Activated CD8-positive, alpha-beta T cell treated with anti-CD3 and anti-CD28 coated beads, Interleukin-2, amount 10 ng/mL, durations not matched to agents 7 days and 5 days (primary cell): ENCODE measurements at regions not wholly inside any gene's neighbourhood (a gene's known extent, or its start where the extent isn't known, plus 50 kb on each side); places are given as distances from the start of the nearest gene placed in this dataset.

ENCODE experiments used
- ATAC-seq: fragments of 150-1000 bp; cut with Tn5 transposase; one replicate; pipeline ENCODE4 v1.10.0; 2021; ENCODE audit warnings: moderate library complexity
- CTCF ChIA-PET: fragments of 350-600 bp; sonication (Branson Sonifier 250); formaldehyde crosslinking; loops from one replicate; lab custom pipeline; 2021; ENCODE audit warnings: antibody characterized with exemption; lab: Charles Lee
- POLR2A ChIA-PET: fragments of 350-600 bp; sonication (Branson Sonifier 250); formaldehyde crosslinking; loops from one replicate; lab custom pipeline; 2021; ENCODE audit warnings: antibody characterized with exemption; lab: Charles Lee
- DNase-seq: peaks from one replicate; pipeline ENCODE4 v3.0.0-alpha.2; 2020
- H3K27ac Mint-ChIP-seq: one replicate; pipeline ENCODE4 v1.8.0; 2021; ENCODE audit warnings: mild to moderate bottlenecking, mixed read lengths
- H3K27me3 Mint-ChIP-seq: one replicate; pipeline ENCODE4 v1.8.0; 2021; ENCODE audit warnings: low read depth, mixed read lengths
- H3K36me3 Mint-ChIP-seq: one replicate; pipeline ENCODE4 v1.8.0; 2021; ENCODE audit warnings: low read depth, mixed read lengths
- H3K4me1 Mint-ChIP-seq: one replicate; pipeline ENCODE4 v1.8.0; 2021; ENCODE audit warnings: low read depth, mixed read lengths
- H3K4me3 Mint-ChIP-seq: one replicate; pipeline ENCODE4 v1.8.0; 2021; ENCODE audit warnings: mild to moderate bottlenecking, mixed read lengths
- H3K9me3 Mint-ChIP-seq: one replicate; pipeline ENCODE4 v1.8.0; 2022; ENCODE audit warnings: mixed read lengths; ENCODE audit not compliant: insufficient read depth

DNA sequence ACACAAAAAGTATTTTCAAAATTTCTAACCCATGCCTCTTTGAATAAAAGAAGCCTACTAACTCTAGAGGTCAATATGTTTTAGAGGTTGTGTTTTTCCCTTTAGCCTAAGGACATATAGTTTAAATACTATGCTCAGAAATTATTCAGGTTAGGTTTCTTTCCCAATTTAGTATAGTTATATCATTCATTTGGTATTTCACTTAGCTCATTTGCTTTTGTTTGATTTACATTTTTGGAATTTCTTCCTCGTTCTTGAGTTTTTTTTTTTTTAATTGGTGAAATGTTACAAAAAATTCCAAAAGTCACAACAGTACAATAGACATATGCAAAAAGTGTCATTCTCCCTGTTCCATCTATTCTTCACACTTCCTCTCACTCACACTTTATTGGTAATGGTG, 371.3 kb upstream of the TNP1 start:
- Mint-ChIP-seq H3K36me3 (peaks cover 7% of the 10 kb centered on the region), H3K27me3 (peaks cover 18% of the 10 kb centered on the region), H3K4me3 (no peak overlapping the region), H3K9me3 (peaks cover 3% of the 10 kb centered on the region), H3K4me1 (peaks cover 5% of the 10 kb centered on the region), H3K27ac (no peak overlapping the region)
- ChIA-PET CTCF (interaction anchor here (1.0 kb wide), 1 partner anchor 25 kb away, joined by 3 read pairs; no protein-coding TSS in a partner anchor), POLR2A (interaction anchor here (0.6 kb wide), 1 partner anchor 17 kb away, joined by 3 read pairs; no protein-coding TSS in a partner anchor)
- no peak for ATAC-seq
- DNase-seq = no peak

DNA sequence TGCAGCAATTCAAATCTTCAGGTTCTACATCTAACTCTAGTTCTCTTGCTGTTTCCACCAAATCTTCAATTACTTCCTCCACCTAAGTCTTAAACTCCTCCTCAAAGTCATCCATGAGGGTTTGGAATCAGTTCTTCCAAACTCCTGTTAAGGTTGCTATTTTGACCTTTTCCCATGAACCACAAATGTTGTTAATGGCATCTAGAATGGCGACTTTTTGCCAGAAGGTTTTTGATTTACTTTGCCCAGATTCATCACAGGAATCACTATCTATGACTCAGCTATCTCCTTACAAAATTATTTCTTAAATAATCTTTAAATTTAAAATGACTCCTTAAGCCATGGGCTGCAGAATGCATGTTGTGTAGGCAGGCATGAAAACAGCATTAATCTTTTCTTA, 368.9 kb upstream of the TNP1 start:
- no peak for DNase-seq
- Mint-ChIP-seq H3K4me3 (no peak overlapping the region), H3K27me3 (peaks cover 4% of the 10 kb centered on the region), H3K4me1 (peaks cover 29% of the 10 kb centered on the region), H3K9me3 (peaks cover 3% of the 10 kb centered on the region), H3K27ac (no peak overlapping the region), H3K36me3 (peaks cover 25% of the 10 kb centered on the region)
- no peak for ATAC-seq
- CTCF ChIA-PET = interaction anchor here (1.1 to 1.2 kb wide), 2 partner anchors 12 to 62 kb away, joined by 3 read pairs; no protein-coding TSS in a partner anchor
- POLR2A ChIA-PET = no interaction called here

DNA sequence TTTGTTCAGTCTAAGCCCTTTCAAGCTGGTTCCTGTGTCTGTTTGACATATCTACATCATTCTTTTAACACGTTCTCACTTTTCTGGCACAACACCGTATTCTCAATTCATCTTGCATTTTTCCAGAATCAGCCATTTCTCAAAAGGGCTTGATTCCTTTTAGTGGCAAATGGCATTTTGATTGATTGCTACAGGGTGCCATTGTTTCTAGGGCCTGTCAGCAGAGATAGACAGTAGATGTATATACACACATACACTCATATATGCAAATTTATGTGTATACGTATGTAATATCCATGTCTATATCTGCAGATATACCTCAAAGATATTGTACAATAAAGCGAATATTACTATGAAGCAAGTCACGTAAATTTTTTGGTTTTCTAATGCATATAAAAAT, 367.9 kb upstream of the TNP1 start:
- no peak overlapping the region for H3K4me3 Mint-ChIP-seq
- H3K4me1 Mint-ChIP-seq = peaks cover 39% of the 10 kb centered on the region
- peaks cover 28% of the 10 kb centered on the region for H3K36me3 Mint-ChIP-seq
- DNase-seq = no peak
- no peak overlapping the region for H3K27ac Mint-ChIP-seq
- CTCF ChIA-PET = no interaction called here
- H3K9me3 Mint-ChIP-seq = peaks cover 3% of the 10 kb centered on the region
- peaks cover 4% of the 10 kb centered on the region for H3K27me3 Mint-ChIP-seq
- ATAC-seq = no peak
- POLR2A ChIA-PET = no interaction called here

DNA sequence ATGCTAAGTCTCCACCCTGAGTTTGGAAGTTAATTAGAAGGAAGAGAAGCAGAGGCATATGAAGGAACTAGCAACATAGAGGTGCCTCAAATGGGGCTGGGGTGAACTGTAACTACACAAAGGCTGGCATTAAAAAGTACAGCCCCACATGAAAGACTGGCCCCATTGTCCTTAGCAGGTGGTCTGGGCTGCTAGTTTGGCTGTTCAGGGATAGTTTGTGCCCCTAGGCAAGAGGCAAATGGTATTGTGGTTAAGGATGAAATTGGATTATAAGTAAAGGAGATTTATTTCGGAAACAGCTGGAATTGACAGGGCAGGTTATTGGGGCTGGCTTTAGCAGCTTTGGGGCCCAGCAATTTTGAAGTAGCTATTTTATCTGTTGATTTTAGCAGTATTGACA, 365.7 kb upstream of the TNP1 start:
- H3K27ac Mint-ChIP-seq = peak overlapping the region; percentile 58
- DNase-seq = no peak
- peaks cover 33% of the 10 kb centered on the region for H3K36me3 Mint-ChIP-seq
- H3K4me3 Mint-ChIP-seq = no peak overlapping the region
- H3K4me1 Mint-ChIP-seq = peaks cover 50% of the 10 kb centered on the region
- no peaks in the 10 kb centered on the region for H3K27me3 Mint-ChIP-seq
- peaks cover 3% of the 10 kb centered on the region for H3K9me3 Mint-ChIP-seq
- no peak for ATAC-seq
- ChIA-PET POLR2A (no interaction called here), CTCF (no interaction called here)

DNA sequence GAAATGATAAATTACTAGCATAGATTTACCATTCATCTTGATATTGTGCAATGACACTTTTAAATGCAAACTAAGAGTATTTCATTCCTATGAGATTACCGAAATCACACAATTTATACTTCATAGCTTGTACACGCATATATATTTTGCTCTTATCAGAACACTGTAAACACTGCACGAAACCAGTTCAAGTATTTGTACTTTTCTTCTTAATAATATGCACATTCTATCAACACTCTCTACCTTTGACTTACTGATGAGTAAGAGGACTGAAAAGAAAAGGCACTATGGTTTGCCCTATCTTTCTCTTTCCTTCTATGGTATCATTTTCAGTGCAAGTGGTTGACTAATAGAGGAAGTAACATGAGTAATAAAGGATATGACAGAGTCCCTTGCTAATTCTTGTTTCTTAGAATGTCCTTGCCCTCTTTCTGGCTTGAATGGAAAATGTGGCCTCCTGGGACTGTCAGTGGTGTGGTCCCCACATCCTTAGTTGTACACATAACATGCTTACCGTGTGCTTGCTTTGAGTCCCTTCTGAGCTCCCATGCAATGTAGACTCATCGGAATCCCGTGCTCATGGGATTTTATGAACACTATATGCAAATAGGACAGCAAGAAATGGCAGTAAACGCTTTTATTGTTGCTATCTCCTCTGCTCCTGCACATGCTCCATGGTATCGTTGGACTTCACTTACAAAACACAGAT, 363.5 kb upstream of the TNP1 start:
- peaks cover 33% of the 10 kb centered on the region for H3K36me3 Mint-ChIP-seq
- ATAC-seq = peak; percentile 87
- no peak overlapping the region for H3K4me3 Mint-ChIP-seq
- H3K9me3 Mint-ChIP-seq = peaks cover 3% of the 10 kb centered on the region
- POLR2A ChIA-PET = interaction anchor here (0.8 kb wide), 1 partner anchor 366 kb away, joined by 3 read pairs; no protein-coding TSS in a partner anchor
- DNase-seq = peak; percentile 74
- peaks cover 67% of the 10 kb centered on the region for H3K4me1 Mint-ChIP-seq
- CTCF ChIA-PET = interaction anchor here (0.7 to 1.8 kb wide), 3 partner anchors 9 to 59 kb away, joined by 3 to 6 read pairs (median 3); no protein-coding TSS in a partner anchor
- H3K27ac Mint-ChIP-seq = peak overlapping the region; percentile 92
- H3K27me3 Mint-ChIP-seq = no peaks in the 10 kb centered on the region

DNA sequence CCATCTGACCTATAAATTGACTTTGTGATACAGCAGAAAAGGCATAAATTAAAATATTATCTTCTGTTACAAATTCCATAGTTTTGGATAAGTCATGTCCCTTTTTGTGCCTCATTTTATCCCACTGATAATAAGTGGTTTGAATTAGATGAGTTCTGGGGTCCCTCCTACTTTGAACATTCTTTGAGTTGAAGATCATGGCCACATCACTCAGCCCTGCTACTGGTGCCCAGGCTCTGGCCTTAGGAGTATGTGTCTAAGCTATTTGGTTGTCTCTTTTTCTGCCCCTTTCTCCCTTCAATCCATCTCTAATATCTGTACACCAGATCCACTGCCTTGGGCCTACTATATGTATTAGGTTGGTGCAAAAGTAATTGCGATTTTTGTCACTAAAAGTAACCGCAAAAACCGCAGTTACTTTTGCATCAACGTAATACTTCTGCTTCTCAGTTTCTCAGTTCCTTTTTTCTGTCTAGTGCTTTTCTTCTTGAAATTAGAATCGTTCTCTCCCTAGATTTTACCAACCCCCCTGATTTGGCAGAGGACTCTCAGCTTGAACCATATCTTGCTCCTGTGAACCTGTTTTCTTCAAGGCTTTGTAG, 362.5 kb upstream of the TNP1 start:
- Mint-ChIP-seq H3K9me3 (peaks cover 3% of the 10 kb centered on the region), H3K4me3 (peak overlapping the region; percentile 9), H3K4me1 (peaks cover 70% of the 10 kb centered on the region), H3K27me3 (no peaks in the 10 kb centered on the region), H3K36me3 (peaks cover 32% of the 10 kb centered on the region), H3K27ac (peak overlapping the region; percentile 92)
- ChIA-PET POLR2A (interaction anchor here (0.8 kb wide), 1 partner anchor 365 kb away, joined by 3 read pairs; no protein-coding TSS in a partner anchor), CTCF (interaction anchor here (0.8 to 1.8 kb wide), 2 partner anchors 56 to 58 kb away, joined by 3 to 6 read pairs; no protein-coding TSS in a partner anchor)
- ATAC-seq (peak; percentile 26), DNase-seq (peak; percentile 33)

DNA sequence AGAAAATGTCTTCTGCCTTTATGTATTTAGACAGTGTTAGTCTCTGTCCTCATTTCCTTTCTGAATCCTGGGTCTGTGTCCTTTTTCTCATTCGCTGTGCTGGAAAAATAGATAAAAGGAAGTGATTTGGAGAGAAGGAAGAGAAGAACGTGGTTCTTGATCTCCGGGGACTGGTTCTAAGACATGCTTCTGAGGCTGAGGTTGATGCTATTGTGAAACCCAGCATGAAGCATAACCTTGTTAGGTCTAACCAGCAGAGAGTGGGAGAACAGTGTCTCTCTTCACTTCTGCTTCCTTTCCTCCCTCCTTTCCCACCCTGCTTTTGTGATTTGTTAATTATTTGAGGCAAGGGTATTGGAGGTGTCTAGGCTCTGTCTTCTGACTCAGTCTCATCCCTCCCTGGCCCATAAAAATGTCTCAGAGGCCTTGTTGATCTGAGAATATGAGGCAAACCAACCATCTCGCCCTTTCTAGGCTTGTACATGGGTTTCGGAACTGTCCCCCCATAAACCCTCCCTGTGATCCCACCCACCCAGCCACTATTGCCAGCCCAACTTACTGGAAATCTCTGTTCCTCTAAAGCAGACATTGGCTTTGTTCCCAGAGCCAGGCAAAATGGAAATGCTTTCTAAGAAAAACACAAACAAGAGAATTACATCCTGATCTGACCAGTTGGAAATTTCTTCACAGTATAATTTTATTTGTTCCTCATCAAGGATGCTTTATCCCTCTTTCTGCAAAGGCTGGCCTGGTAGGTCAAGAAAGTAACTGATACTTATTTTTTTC, 360.6 kb upstream of the TNP1 start:
- H3K4me3 Mint-ChIP-seq = no peak overlapping the region
- ChIA-PET CTCF (no interaction called here), POLR2A (no interaction called here)
- ATAC-seq (no peak), DNase-seq (no peak)
- H3K4me1 Mint-ChIP-seq = peaks cover 62% of the 10 kb centered on the region
- H3K36me3 Mint-ChIP-seq = peaks cover 24% of the 10 kb centered on the region
- H3K27me3 Mint-ChIP-seq = no peaks in the 10 kb centered on the region
- peaks cover 3% of the 10 kb centered on the region for H3K9me3 Mint-ChIP-seq
- H3K27ac Mint-ChIP-seq = no peak overlapping the region

DNA sequence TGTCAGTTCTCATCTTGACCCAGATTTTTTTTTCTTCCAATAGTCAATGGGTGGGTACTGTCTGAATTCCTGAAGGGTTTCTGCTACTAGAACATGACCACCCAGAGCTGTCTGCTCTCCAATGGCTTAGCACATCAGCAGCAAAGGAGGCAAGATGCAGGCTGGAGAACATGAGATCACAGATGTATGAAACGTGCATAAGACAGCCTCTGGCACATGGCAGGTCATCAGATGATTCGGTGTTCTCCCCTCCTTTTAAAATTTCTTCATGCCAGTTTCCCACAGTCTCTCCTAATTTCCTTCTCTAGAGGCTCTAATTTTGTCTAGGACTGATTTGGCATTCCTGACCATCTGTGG, 359.3 kb upstream of the TNP1 start:
- Mint-ChIP-seq H3K27ac (peak overlapping the region; percentile 20), H3K36me3 (peaks cover 13% of the 10 kb centered on the region), H3K4me3 (no peak overlapping the region), H3K27me3 (peaks cover 3% of the 10 kb centered on the region), H3K9me3 (peaks cover 3% of the 10 kb centered on the region), H3K4me1 (peaks cover 49% of the 10 kb centered on the region)
- ChIA-PET POLR2A (no interaction called here), CTCF (interaction anchor here (1.2 to 1.4 kb wide), 2 partner anchors 53 to 537 kb away, joined by 3 to 5 read pairs; no protein-coding TSS in a partner anchor)
- no peak for DNase-seq
- no peak for ATAC-seq

DNA sequence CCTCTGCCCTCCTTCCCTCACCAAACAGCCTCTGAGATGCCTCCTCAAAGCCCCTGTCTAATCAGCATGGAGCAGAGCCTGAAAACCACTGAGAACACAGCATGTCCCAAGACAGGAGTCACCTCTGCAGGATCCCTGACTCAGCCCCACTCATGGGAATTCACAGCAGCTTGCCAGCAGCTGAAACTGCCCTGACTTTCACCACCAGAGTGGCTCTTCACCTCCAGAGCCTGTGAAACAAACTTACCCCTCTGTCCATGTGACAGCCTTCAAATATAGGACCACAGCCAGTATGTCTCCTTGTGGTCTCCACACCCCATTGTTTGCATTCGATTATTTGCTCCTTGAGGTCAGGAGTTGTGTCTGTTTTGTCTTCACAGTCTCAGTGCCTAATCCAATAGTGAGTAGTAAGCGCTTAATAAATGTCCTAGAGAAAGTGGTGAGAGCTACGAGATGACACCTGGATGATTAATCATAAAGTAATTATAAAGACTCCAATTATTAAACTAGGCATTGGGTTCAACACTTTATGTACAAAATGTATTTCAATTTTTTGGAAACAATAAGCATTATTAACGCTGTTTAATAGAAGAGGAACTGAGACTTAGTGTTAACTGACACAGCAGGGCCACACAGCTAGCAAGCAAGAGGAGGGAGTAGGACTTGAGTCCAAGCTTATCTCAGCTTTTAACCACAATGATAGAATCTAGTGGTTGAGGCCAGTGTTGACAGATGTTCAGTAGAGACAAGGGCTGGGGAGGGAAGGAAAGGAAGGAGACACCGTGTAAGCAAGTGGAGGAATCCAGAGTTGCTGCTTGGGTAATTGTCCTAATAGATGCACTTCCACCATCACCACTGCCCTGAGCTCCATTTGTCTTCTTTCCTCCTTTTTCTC, 358.7 kb upstream of the TNP1 start:
- no peak overlapping the region for H3K4me3 Mint-ChIP-seq
- ChIA-PET POLR2A (no interaction called here), CTCF (interaction anchor here (1.2 to 1.4 kb wide), 2 partner anchors 52 to 537 kb away, joined by 3 to 5 read pairs; no protein-coding TSS in a partner anchor)
- no peaks in the 10 kb centered on the region for H3K9me3 Mint-ChIP-seq
- H3K27me3 Mint-ChIP-seq = peaks cover 3% of the 10 kb centered on the region
- ATAC-seq = peak; percentile 12
- H3K4me1 Mint-ChIP-seq = peaks cover 43% of the 10 kb centered on the region
- no peak for DNase-seq
- peaks cover 8% of the 10 kb centered on the region for H3K36me3 Mint-ChIP-seq
- H3K27ac Mint-ChIP-seq = peak overlapping the region; percentile 20

DNA sequence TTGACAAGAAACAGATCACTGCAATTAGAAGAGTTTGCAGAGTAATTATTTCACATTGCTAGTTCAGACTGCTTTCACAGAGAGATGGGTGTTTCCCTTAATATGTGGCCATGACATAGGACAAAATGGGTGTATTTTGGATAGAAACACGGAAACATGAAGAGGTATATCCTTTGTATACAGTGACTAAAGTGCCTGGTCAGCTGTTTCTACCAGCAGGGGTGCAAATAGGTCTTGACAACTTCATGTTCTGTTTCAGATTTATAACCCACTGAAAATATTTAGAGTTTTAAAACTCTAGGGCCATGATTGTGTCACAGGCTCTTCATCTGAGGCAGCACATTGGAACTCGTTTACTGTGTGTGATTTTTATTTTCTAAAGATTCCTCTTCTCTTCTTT, 357.1 kb upstream of the TNP1 start:
- Mint-ChIP-seq H3K9me3 (no peaks in the 10 kb centered on the region), H3K36me3 (peaks cover 2% of the 10 kb centered on the region), H3K27ac (no peak overlapping the region), H3K4me3 (no peak overlapping the region), H3K4me1 (peaks cover 27% of the 10 kb centered on the region), H3K27me3 (peaks cover 5% of the 10 kb centered on the region)
- ChIA-PET POLR2A (no interaction called here), CTCF (no interaction called here)
- DNase-seq = no peak
- no peak for ATAC-seq

DNA sequence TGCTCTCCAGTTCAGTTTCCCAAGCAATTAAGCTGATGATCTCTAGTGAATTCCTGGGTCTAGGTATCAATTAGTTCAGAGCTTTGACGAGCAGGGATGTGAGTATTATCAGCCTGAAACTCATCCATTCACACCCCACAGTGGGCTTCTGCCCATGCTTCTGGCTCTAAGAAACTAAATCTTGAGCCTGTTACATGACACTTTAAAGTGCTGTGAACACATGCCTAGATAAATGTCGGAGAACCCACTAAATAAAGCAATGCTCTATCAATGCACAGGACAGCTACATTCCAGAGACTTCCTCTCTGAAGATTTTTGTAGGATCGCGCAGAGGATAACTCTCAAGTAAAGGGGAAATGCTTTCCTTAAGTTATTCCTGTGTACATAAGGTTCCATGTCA, 356.5 kb upstream of the TNP1 start:
- Mint-ChIP-seq H3K27me3 (peaks cover 8% of the 10 kb centered on the region), H3K9me3 (no peaks in the 10 kb centered on the region), H3K4me1 (peaks cover 27% of the 10 kb centered on the region), H3K27ac (no peak overlapping the region), H3K4me3 (no peak overlapping the region), H3K36me3 (peaks cover 2% of the 10 kb centered on the region)
- CTCF ChIA-PET = no interaction called here
- POLR2A ChIA-PET = interaction anchor here (0.6 kb wide), 1 partner anchor 280 kb away, joined by 3 read pairs; no protein-coding TSS in a partner anchor
- DNase-seq (no peak), ATAC-seq (no peak)
